ENCODE measurements at regions not wholly inside any gene's neighbourhood (a gene's known extent, or its start where the extent isn't known, plus 50 kb on each side); places are given as distances from the start of the nearest gene placed in this dataset.

DNA sequence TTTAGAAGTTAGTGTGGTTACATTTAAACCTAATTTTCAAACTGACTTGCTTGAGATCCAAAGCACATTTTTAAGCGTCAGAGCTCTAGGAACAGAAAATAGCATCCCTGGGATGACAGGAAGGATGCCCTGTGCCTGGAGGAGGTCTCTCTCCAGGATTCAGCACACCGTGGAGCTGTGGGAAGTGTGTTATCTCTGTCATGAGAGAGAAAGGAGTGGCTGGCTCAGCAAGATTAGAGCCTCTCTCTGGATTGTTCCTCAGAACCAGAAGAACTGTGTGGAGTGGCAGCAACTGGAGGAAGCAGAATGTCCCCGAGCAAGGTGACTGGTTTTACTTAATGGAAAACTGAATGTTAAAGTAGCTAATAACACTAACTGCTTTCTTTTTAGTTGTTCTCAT lies 233.6 kb upstream of the TGFBR2 start:
- no peak for DNase-seq

DNA sequence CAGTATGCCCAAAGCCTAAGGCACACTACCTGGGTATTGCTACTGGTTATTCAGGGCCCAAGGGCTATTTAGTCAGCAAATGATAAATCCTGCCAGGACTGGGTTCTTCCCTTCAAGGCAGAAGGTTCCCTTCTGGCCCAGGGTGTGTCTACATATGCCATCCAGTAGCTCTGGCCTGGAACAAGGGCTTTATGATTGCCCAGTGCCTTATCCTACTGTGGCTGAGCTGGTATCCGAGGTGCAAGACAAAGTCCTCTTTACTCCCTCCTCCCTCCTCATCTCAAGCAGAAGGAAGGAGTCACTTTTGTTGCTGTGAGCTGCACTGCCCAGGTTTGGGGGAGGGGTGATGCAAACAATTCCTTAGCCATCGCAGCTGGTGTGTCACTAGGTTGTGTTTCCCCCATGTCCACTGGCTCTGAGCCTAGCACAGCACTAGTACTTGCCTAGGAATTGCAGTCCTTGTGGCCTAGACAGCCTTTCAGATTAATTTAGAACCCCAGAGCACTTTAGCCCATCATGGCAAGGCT lies 221.8 kb upstream of the TGFBR2 start:
- no peak for DNase-seq

DNA sequence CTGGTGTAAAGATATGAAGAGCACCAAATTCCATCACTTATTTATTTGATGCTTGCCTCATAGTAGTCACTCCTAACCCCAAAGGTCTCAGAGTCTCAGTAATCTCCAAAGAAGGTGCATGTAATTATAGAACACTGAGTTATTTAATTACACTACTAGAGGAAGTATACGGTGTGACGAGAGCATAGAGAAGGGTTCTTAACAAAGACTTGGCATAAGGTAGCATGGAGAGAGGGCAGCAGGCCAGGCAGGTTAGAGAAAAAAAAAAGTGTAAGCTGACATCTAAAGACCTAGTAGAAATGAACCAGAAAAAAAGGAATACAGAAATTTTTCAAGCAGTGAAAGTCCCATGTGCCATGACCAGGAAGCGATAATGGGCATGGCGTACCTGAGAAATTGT lies 213.3 kb upstream of the TGFBR2 start:
- no peak for DNase-seq

DNA sequence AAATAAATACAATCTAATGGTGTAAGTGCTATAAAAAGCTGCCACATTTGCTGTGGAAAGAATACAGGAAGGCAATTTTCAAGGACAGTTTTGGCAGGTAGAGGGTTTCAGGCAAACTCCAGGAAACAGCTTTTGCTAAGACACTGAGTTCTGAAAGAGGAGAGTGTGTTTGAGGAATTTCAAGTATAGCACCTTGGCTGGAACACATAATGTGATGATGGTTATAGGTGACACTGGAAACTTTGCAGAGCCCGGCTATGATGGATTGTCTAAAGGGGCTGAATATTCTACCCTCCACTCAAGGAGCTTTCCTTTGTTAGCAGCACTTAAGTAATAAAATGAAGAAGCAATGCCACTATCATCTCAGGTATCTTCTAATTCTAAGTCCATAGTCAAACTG lies 209.4 kb upstream of the TGFBR2 start:
- no peak for DNase-seq

DNA sequence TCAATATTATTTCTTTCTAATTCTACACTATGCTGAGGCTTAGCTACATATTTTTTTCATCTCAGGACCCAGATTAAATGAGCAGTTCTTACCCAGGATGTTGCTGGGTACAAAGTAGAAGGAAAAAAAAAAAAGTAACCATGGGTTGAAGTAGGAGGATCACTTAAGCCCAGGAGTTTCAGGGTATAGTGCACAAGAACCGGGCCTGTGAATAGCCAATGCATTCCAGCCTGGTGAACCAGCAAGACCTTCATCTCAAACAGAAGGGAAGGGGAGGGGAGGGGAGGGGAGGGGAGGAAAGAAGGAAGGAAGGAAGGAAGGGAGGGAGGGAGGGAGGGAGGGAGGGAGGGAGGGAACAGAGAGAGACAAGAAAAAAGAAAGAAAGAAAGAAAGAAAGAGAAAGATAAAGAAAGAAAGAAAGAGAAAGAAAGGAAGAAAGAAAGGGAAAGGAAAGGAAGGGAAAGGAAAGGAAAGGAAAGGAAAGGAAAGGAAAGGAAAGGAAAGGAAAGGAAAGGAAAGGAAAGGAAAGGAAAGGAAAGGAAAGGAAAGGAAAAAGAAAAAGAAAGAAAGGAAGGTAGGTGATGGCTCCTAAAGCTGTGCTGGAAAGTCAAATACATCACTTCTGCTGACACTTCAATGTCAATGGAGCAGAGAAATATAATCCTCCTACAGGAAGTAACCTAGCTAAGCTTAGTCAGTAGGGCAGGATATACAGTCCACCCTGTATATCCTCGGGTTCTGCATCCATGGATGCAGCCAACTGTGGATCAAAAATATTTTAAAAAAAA lies 206.8 kb upstream of the TGFBR2 start:
- no peak for DNase-seq

DNA sequence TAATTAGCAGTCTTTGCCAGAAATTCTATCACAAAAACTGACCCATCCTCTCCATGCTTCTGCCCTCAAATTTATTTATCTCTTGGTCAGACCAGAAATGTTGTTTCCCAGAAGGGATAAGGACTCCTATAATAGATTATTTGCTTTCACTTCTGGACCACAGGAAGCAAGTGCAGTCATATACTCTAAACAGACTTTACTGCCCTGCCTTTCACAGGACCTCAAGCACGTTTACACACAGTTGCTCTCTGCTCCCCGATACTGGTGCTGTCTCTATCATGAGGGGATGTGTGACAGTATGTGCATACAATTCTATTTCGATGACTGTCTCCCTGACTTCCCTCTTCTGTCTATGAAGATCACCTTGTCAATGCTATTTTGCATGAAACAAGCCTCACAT lies 205.5 kb upstream of the TGFBR2 start:
- DNase-seq, result no peak

DNA sequence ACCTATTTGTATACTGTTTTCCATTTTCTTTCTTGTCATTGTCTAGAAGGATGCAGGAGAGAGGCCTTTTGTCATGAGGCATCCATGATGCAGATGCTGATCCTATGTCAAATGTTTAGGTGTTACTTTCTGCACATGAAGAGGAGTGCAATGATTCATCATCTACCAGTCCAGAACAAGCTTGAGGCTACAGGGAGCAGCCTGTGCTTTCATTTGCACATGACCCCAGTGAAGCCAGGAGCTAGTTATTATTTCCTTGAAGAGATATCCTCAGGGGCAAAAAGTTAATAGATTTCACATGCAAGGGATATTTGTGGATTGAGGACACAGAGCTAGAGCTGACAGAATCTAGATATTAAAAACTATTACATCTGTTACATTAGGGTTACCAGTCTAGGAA lies 204.4 kb upstream of the TGFBR2 start:
- DNase-seq, result no peak

DNA sequence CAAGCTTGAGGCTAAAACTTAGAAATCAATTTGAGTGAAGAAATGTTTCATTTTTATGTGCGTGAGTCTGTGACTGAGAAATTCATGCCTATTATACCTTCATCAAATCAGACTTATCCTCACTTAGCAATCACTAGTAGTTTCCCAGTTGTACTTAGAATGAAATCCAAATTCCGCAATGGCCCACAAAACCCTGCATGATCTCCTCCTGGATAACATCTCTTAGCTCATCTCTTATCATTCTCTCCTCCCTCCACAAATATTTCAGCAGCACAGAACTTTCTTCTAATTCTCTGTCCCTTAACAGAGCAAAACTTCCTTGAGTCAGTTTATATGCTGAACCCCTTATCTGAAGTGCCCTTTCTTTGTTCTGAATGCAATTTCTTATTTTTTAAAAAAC lies 198.8 kb upstream of the TGFBR2 start:
- DNase-seq, result no peak

DNA sequence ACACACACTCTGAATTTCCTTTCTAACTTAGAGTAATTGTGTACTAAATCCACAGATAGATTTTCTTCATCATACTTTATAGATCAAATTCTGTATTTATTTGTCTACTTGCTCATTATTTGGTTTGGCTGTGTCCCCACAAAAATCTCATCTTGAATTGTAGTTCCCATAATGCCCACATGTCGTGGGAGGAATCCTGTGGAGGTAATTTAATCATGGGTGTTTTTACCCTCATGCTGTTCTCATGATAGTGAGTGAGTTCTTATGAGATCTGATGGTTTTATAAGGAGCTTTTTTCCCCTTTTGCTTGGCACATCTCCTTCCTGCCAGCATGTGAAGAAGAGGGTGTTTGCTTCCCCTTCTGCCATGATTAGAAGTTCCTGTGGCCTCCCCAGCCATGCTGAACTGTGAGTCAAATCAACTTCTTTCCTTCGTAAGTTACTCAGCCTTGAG lies 198.3 kb upstream of the TGFBR2 start:
- no peak for DNase-seq

DNA sequence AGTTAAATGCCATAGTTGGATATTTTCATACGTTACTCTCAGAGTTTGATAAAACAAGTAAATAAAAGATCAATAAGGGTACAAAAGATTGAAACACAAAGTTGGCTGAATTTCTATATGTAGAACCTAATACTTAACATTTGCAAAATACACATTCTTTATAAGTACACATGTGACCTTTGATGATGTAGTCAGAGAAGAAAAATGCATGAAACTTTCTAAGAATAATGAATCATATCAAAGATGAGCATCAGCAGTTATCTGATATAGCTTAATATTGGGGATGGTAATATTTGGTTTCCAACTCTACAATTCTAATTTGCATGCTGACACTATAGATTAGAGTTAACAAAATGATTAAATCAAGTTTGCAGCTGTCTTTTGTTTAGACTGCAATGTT lies 188.0 kb upstream of the TGFBR2 start:
- no peak for DNase-seq

DNA sequence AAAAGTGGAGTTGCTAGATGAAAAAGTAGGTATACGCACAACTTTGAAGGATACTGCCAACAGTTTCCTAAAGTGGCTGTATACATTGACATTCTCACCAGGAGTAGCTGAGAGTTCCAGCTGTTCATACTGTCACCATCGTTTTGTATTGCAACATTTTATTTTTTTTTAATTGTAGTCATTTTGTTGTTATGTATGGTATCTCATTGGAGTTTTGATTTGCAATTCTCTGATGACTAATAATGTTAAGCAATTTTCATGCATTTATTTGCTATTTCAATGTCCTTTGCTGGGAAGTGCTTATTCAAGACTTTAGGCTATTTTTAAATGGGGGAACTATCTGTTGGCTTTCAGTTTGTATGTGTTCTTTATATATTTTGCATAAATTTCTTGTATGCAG lies 185.1 kb upstream of the TGFBR2 start:
- DNase-seq, result no peak

DNA sequence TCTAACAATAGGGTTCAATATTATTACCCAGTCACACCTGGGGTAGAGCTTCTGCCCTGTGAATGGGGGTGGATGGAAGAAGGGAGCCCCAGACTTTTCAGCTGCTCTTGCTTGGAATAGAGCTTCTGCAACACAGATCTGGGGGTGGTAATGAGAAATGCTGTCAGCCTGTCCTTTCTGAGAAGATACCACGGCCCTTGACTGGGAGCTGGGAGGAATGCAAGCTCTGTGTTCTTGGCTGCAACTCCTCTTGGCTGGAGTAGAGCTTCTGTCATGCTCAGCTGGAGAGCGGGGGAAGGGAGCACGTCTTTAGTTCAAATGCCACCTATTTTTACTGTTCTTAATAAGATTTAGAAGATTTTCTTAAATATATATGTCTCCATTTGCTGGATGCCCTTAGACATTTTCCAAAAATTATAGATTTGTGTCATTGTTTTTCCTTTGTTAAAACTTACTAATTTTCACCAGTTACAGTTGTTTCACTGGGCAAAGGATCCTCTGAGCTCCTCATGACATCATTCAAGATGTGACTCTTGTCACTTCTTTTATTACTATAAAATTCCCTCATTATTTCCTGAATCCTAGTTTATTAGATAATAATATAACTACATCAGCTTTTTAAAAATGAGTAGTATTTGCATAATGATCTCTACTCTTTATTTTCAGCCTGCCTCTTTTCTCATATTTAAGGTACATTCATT lies 180.0 kb upstream of the TGFBR2 start:
- peak; percentile 25 for DNase-seq

DNA sequence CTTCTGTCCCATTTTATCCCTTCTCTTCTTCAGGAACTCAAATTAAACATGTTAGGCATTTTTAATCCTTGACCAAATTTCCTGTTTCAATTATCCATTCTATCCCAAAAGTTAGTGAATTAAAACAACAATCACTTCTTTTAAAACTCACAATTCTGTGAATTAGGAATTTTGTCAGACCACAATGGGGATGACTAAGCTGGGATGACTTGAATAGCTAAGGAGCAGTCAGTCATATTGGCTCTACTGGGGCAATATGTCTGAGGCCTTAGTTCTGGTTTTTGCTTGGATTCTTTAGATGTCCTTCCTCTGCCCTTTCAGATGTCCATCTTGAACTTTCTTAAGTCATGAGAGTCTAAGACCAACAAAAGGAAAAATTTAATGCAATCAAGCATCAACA lies 178.2 kb upstream of the TGFBR2 start:
- no peak for DNase-seq

DNA sequence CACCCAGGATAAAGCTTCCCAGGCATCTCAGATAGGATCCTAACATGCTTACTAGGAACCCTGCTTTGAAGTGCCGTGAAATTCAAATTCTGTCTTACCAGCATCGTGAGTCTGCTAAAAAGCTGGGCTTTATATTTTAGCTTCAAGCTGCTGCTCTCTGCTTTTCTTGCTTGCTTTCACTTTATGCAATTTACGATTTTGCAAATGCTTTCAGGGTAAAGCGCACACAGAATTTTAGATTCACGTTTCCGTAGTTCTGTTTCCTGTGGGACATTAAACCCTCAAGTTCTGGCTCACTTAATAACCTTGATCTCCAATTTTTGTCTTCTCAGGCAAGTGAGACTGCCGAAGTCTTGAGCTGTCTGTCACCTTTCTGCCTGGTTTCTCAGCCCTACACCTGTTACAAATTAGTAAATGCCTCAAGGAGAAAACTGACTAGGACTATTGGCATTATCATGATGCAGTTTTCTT lies 170.5 kb upstream of the TGFBR2 start:
- DNase-seq, result no peak

DNA sequence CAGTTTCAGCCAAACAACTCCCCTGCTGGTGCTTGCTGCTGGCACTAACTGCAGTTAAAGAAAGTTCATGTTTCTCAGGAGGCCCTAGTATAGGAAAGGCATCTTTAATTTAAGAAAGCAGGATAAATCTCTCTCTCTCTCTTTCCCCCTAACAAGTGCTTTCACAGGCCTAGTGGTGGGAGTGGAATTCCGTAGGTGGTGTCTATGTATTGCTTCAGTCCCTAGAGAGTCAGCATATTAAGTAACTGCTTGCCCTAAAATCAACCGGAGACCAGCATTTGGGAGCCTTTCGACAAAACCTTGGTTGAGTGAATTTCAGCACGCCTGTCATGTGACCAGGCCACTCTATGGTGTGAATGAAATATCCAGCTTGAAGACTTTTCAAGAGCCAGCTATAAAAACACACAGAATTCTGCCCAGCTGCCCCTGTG lies 169.2 kb upstream of the TGFBR2 start:
- no peak for DNase-seq

DNA sequence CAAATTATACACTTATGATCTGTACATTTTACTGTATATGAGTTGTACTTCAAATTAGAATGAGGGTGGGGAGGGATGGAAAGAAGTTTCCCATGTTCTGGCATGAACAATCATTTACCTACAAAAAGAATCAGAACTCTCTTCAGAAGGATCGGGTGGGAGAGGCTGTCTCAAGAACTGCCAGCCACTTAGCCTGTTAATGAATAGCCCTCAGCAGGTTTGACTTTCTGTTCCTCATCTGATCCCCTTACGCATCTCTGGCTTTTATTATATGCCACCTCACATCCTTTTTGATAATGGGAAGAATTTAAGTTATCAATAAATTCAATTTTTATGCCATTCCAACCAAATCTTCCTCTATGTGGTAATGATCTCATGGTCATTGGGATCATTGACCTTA lies 168.3 kb upstream of the TGFBR2 start:
- DNase-seq, result no peak

DNA sequence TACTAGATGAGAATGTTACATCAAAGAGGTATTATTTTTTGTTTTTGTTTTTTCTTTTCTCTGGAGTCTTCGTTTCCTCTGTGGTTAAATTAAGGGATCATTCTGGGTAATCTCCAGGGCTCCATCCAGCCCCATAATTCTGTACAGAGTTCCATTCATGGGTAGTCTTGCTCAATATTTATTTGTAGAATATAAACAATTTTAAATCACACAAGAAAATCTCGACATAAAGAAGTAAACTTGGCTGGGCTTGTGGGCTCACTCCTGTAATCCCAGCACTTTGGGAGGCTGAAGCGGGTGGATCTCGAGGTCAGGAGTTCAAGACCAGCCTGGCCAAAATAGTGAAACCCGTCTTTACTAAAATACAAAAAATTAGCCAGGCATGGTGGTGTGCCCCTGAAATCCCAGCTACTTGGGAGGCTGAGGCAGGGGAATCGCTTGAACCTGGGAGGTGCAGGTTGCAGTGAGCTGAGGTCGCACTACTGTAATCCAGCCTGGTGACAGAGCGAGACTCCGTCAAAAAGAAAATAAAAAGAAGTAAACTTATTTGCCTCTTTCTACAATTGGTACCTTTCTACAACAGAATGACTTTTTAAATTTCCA lies 166.8 kb upstream of the TGFBR2 start:
- DNase-seq, result no peak

DNA sequence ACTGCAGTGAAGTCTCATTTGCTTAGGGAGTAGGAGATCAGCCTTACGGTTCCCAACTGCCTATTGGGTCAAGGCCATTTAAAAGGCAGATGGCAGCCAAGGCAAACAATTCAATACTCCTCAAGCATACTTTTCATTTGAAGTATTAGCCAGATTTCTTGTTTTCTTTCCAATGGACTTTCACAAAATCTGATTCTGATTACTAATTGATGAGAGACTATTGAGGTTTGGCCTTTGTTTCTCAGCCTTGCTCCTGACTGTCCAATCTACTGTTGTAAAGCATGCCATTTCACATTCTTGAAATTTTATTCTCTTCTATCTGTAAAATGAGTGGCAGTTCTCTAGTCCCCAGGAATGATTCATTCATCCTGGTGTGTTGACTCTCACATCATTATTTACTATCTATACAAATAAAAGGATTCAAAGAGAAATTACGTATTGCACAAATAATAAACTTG lies 166.2 kb upstream of the TGFBR2 start:
- DNase-seq, result no peak

DNA sequence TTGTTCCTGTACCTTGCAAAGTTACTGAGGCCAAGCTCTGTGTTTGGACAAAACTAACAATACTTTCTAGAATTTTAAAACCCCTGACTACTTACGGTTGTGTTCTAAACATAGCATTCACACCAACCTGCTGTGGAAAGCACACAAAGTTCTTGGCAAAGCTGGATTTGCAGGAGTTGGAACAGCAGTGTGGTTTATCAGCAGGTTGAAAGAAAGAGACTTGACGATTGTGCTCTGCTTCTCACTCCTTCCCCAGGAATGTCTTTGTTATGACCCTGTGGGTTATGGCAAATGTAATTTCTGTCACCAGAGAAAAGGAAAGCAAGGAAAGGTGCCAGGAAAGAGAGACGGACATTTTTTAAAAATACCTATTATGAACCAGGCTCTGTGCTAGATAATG lies 165.5 kb upstream of the TGFBR2 start:
- no peak for DNase-seq

DNA sequence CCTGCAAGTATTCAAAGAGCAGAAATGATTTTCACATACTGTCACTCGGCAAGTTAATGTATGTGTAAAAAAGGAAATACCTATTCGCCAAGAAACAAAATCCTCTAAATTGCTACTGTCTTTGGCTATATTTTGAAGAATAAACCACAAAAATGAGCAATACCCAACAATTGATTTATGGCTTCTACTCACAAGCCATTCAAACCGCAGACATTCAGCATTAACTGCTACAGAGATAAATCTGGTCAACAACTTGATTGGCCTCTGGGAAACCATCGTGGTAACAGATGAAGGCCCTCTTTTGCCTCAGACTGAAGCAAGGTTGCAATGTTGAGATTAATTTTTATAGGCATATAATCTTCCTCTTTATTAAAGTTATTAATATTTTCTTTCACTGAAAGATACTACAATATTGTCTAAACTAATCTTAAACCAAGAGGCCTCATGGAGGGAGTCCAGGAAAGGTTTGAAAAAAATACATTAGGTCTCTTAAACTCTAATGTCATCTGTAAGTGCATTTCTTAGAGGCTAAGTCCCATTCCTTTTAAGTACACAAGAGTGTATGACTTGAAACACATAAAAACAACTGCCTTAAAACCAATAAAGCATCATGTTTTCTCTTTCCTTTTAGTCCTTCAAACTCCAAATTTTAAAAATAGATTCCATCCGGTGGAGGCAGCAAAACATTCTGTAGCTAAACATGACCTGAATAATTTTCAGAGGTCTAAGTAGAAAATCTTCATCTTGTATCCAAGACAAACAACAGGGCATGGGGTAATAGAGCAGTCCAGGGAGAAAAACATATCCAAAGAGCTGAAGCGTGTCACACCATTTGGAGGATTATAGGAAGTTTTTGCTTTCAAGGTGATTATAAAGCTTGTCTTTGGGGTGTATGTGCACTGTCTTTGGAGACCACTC lies 162.4 kb upstream of the TGFBR2 start:
- DNase-seq, result no peak

DNA sequence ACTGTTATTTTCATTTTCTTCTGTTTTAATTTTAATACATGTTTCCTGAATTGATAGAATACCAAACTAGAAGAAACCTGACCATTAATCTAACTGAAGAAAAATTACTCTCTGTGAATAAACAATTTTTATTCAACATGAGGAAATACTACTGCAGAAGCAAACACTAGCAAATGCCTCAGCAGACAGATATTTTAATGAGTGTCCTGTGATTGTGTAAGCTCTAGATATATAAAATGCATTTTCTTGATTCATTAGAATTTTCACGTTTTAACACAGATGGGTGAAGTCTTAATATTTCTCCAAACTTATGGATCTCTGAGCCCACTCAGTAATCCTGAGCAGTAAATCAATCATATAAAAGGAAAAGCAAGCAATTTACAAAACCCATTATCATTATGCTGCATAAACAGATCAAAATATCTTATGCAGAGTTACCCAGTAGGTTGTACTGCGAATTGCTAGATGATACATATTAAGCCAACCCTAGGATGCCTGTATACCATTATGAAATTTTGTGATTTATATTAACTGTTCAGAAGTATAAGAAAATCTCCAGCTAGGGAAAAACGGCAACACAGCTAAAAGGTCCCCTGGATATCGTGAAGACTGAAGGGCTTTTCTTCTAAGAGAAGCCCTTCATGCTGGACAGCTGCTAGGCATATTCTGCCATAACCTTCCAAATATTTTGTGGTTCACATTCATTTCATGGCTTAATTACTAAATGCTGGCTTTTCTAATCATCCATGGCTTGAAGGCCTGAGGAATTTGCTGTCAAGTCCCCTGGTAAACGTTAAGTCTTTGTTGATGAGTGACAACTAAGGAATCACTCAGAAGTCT lies 157.7 kb upstream of the TGFBR2 start:
- DNase-seq, result no peak

DNA sequence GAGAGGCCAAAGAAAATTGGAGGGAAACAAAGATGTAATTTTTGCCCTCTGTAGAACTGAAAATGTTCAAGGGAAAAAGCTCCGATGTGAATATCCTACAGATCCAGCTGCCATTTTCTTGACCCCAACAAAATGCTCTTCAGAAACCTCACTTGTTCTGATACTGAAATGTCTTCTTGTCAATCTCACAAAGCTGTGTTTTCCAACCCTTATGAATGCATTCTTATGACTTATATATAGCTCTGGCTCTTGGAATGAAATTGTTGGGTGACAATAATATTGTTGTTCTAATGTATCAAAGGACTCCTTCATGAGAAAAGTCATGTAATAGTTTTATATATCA lies 157.1 kb upstream of the TGFBR2 start:
- no peak for DNase-seq
